Left renal cortex interstitium (tissue), 4 donors: ENCODE measurements at regions not wholly inside any gene's neighbourhood (a gene's known extent, or its start where the extent isn't known, plus 50 kb on each side); places are given as distances from the start of the nearest gene placed in this dataset.

Source experiments
- DNase-seq, 4 donors: peaks; one replicate each; pipeline ENCODE4 v3.0.0-alpha.2; 2013; ENCODE audit warnings: low read depth in 4 of 4, low spot score in 2 of 4, missing footprints in 1 of 4

DNA sequence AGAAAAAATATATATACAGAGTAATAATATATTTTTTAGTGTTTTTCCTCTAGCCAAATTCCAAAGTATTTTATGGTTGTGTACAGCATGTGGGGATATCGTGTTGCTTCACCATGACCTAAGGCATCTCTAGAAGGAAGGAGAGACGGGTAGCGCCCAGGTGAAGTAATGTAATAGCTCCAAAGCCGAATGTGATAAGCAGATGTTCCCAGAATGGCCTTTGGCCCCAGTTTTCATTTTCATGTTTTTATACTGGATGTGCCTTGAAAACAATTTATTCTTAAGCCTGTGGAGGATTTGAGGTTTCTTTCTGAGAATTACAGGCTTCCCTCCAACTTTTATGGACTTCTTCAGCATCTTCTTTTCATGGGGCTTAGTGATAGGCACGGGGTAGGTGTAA, 587.9 kb upstream of the KIRREL3 start:
- no peak for DNase-seq

DNA sequence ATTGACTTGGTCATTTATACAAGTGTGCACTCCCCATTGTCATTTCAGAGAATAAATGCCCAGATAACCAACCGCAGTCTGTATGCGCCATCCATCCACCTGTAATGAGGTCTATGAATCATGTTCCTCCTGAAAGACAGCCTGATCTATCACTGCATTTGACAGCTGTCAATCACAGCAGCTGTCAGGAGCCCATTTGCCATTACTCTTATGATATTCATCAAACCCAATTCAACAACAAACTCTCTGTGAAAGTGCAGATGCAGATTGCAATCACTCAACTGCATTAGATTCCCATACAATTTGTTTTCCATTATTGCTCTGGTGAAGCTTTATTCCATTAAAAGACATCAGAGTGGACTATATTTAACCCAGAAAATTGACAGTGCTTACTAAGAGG, 586.9 kb upstream of the KIRREL3 start:
- DNase-seq = no peak

DNA sequence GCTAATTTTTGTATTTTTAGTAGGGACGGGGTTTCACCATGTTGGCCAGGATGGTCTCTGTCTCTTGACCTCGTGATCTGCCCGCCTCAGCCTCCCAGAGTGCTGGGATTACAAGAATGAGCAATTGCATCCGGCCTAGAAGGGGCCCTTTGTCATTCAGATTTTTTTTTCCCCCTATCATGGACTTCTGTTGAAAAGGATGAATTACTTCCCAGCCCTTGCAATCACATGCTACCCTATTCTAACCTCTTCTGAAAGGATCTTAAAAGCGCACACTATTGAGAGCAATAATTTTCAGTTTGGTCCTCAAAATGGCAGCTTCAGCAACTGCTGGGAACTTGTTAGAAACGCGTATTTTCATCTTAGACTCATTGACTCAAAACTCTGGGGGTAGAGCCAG, 575.6 kb upstream of the KIRREL3 start:
- no peak for DNase-seq

DNA sequence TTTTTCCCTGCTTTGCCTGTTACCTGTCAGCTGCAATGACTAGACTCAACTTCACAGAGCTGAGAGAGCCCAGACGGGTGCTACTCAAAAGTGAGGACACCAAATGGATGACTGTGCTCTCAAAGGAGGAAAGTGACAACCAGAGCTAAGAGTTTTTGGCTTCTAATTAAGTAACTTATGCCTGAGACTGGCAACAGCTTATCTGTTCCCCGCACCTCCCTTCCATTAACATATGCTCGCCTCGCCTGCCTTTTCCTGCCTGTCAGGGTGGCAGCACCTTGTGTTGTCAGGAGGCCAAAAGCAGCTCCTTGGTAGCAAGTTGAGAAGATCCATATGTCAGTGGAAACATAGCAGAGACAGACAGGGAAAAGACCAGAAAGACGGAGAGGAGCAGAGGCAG, 573.9 kb upstream of the KIRREL3 start:
- no peak for DNase-seq

DNA sequence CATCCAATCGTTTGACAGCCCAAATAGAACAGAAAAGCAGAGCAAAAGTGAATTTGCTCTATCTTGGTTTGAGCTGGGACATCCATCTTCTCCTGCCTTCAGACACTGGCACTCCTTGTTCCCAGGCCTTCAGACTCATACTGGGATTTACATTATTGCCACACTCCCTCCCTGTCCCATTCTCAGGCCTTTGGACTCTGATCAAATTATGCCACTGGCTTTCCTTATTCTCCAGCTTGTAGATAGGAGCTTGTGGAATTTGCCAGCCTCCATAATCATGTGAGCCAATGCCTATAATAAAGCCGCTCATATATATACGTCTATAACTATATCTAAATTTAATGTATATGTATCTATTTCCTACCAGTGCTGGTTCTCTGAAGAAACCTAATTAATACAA, 568.3 kb upstream of the KIRREL3 start:
- no peak for DNase-seq

DNA sequence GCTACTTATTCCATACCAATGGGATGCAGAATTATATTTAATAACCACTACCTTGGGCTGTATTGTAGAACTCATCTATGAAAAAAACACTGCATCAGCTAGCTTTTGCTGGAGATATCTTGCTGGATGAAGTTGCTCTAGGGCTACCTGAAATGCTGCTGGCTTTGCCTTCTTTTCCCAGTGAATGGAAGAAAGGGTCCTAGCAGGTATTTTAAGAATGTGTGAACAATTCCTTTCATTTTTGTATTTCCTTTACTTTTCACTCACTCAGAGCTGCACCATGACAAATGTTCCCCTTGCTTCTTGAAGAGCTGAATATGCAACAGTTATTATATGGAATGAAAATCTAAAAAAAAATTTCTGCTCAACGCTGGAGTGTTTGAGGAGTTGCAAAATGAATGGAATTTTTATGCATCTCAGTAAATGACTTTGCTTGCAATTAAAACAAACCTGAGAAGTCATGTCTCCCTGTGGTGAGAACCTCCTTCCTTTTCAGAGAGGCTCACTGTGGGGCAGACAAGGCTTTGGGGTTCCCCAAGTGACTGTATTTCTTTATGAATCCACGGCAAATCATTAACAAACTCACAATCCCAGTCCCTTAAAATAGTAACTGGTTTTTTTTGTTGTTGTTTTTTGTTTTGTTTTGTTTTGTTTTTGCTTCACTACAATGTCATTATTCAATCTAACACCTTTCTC, 566.8 kb upstream of the KIRREL3 start:
- DNase-seq = no peak

DNA sequence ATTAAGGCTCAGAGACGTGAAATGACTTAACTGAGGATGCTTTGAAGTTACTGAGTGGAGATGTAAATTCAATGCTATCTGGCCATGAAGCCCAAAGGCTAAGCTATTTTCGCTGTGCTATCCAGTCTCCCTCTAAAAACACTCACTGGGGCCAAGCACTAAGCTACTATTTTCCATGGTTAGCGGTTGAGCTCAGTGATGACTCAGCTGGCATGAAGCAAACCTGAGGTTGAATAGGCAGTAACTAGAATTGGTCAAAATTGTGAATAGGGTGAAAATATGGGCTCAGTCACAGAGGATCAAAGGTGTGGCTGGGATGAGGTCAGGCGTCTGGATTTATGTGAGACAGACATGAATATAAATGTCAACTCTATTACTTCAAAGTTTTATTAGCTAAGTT, 564.2 kb upstream of the KIRREL3 start:
- no peak for DNase-seq

DNA sequence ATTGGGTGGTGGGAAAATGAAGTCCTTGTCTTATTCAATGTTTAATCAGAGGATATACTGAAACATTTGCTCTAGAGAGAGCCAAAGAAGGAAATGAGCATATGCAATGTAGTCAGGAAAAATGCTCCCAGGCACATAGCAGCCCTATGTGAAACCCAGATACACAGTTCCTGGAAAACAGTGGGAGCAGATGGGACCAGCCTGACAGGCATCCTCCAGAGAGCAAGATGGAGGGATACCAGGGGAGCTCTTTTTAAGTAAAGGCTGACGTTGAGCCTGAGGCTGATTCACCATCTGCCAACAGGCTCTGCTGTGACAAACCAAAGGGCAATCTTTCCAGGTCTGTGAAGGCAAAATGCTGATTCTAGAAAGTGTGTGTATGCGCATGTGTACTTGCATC, 559.4 kb upstream of the KIRREL3 start:
- no peak for DNase-seq

DNA sequence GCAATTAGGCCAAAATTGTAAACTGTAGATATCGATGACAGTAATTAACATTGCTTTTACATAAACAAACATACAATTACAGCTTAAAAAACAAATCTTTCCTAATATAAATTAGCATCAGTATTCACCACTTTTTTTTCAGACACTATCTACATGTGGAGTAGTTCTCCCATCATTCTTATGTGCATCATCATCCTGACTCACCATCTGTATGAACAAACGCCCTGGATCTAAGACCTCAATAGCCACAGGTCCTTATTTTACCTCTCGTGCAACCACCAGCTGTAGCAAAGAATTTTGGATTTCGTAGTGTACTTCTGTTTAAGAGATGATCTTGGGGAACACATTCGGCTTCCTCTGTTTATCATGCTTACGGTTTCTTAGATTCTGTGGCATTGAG, 551.9 kb upstream of the KIRREL3 start:
- no peak for DNase-seq

DNA sequence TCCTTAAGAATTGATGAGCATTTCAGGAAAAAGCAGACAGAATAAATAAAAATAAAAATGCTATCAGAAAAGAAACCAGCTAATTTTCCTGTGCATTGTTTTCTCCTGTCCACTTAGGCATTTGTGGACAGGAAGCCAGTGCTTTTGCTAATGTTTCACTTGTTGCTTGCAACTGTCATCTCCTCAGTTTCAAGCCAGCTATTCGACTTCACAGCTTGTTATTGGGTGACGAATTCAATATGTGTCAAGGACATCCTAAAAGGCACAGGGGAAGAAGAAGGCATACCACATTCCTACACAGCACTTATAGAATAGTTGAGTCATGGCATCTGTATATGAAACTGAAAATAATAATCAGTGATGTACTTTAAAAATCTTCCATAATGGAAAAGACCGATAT, 530.6 kb upstream of the KIRREL3 start:
- no peak for DNase-seq

DNA sequence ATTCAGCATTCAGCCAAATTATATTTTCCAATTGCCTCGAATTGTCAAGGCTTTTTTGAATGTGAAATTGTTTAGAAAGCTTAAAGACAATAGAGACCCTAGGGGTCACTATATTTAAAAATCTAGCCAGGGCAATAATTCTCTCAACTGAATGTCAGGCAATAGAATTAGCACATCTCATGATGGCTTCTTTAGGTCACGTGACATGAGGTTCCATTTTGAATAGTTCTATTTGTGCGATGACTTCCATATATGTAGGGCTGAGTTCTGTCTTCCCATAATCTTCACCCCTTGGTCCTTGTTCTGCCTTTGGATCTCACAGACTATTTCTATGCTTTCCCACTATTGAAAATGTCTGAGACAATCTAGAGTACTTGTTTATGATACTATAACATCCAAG, 527.7 kb upstream of the KIRREL3 start:
- DNase-seq = no peak

DNA sequence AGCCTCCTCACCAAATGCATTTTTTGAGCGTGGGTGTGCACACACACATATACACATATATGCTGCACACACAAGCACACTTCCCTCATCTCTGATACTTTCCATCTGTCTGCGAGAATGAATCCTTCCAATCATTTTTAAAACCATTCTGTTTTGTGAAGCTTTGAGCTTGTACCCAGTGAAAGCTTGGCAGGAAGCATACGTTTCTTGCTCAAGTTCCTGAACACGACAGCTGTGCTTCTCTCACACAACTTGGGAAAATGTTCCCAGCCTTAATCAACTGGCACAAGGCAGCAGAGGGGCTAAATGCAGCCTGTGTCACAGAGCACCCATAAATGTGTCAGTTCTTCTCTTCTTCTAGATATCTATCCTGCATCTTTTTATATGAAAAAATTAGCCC, 524.0 kb upstream of the KIRREL3 start:
- DNase-seq = no peak

DNA sequence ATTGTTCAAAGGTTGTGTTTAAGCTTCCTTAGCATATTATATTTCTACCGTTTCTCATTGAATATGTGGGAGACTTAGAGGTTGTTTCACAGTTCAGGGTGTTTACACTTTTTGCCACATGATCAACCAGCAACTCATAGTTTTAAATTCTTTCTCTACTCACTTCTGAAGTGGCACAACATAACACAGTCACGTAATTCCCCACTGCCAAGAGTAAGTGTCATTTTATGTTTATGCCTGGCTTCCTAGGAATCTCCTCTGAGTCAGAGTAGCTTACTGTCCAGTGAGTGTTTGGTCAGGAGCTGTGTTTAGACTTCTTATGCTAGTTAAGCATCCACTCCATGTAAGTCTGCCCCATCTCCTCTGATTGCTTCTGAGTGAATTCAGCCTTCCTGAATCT, 520.8 kb upstream of the KIRREL3 start:
- DNase-seq = no peak

DNA sequence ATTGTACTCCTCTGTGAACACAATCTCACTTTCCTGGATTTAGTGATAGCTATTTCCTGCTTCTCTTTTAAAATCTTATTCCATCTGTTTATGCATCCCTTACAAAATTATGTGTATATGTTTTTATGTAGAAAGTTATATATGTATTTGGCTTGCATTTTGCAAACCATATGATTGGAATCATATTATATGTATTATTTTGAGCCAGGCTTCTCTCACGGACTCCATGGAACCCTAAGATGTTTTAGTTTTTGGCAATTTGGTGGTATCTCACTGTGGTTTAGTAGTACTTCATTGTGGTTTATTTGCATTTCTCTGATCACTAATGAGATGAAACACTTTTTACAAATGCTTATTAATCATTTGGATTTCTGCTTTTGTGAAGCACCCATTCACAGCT, 507.3 kb upstream of the KIRREL3 start:
- DNase-seq = no peak

DNA sequence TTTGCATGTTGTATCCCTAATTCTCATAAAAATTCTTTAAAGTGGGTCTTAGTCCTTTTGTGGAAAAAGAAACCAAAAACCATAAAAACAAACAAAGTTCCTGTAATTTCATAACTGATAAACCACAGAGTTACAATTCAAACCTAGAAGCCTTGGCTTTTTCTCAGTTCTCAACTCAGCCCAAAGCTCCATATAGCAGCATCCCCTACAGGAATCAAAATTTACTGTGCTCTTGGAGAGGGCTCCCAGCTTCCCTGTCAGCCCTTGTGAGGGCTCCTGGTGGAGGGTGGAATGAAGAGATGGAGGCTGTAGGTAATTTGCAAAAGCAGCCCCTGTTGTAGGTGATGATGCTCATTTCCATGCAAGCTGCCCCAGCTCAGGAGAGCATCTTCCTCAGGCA, 506.1 kb upstream of the KIRREL3 start:
- no peak for DNase-seq

DNA sequence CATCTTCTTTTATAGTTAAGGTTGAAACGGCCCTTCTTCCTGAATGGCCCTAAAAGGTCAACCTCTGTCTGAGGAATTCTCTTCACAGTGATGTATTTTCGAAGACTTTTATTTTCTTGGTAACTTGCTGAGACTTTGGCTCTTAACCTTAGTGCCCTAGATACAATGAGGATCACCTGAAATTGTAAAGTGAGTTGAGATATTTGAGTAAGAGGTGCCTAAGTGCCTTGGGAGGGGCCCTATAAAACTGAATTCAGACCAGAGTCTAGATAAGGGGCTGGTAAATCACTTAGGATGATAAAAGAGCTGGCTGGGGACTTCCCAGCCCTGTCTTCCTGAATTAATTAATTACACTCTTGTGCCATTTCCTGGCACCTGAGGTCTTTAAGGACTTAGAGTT, 505.6 kb upstream of the KIRREL3 start:
- no peak for DNase-seq

DNA sequence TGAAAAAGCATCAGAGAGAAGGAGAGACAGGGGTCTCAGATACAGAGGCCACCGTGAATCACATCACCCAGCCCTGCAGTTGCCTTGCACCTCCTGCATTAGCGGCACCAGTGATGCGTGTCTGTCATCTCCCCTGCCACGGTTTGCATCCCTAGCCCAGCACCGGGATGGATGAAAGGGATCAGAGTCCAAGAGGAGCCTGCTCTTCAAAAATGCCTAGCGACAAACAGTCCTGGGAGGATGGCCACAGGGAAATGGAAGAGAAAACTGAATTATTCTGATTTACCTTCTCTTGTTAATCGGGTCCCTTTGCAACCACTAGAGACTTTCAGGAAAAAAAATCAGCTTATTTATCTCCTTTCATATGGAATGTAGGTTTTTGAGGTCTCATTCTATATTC, 495.6 kb upstream of the KIRREL3 start:
- DNase-seq = no peak

DNA sequence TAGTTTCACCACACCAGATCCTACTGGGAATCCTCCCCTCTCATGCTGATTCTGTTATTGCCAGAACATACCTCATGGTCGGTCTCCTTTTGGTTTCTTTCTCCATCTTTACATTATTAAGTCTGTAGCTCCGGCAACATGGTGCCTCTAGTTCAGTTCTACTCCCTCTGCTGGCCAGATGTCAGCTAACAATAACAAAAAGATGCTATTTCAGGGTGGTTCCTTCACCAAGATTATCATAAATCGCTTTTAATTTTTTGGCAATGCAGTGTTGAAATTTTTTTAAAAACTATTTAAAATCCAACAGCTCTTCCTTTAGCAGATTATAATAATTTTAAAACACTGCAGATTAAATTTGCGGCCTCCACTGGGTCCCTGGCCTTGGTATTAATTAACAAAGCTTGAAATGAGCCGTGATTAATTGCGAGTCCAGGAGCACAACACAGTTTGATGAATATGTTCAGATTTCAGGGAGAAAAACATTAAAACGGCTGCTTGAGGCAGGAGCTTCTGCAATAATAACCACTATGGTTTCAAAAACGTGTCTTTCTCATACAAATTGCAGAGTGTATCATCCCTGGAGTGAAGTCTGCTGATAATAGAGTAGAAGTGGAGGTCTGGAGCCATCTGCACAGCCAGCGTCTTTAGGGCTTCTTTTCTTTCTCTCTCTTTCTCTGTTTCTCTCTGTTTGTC, 492.9 kb upstream of the KIRREL3 start:
- no peak for DNase-seq

DNA sequence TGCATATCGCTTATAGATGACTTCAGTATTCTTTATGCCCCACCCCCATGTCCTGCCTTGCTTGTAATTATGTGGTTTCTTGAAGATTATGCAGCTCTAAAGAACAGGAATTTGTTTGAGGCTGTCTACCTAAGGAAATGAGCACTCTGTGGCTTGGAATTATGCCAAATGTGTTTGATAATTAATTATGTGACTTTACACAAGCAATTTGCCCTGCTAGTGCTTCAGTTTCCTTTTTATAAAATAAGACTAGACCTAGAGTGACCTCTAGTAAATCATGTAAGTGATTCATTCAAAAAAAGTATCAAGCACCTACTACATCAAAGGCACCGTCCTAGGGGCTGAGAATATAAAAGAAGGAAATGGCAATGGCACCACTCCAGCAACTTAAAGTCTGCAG, 491.5 kb upstream of the KIRREL3 start:
- DNase-seq = no peak

DNA sequence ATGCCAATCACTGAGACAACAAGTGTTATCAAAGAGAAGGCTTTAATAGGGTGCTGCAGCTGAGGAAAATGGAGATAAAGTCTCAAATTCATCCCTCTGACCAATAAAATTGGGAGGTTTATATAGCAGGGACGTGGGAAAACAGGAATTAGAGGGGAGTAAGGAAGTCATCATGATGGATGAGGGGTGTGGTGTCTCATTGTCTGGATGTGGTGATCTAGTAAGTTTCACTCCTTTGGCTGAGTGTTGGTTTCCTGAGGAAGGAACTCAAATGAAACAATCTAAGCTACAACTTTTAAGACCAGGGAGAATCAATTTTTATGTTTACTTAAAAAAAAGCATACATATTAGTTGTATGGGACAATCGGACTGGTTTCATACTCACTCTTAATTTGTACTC, 491.0 kb upstream of the KIRREL3 start:
- DNase-seq = no peak

DNA sequence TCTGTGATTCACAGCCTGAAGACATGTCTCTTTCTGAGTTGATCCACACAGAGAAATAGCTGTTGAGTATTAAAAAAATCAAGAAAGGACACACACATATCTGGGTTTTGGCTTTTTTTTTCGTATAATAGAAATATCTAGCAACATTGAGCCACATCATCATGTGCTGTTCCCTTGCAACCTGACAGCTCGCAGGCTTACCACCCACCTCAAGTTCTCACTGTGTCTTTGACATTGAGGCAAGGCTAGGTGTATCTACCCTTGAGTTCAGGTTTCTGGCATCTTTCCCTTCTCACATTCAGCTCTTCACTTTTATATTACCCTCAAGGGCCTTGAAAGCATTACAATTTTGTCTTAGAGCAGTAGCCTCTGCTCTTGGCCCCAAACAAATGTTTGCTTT, 490.3 kb upstream of the KIRREL3 start:
- DNase-seq = no peak

DNA sequence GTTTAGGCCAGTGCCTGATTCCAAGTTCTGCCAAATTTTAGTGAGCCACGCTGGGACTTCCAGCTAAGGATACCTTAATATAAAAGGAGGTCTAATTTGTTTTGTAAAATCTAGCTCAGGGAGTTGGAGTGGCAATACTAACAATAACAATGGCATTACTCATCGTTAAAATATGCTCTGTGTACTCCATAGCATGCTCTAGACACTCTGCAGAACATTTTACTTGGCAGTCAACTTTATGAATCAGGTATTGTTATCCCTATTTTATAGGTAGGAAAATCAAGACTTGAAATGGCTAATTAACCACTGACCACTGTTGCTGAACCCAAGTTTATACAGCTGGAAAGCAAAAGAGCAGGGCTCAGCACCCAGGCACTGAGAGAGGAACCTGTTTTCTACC, 485.0 kb upstream of the KIRREL3 start:
- DNase-seq = no peak

DNA sequence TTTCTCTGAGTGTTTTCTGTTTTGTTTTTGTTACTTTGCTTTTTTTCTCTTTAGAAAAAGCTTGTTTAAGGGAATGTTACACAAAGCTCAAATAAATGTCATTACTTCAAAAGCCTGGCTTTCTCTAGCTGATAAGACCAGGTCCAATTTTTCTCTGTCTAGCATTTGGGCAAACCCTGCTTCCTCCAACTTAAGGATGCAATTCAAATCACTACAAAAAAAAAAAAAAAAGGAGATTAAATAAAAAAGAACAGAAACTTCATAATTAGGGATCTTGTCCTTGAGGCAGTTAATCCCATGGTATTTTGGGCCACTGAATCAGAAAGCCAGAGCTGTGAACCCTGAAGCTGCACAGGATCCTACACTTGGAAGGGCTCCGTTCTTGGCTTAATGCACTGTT, 480.8 kb upstream of the KIRREL3 start:
- DNase-seq = no peak
